Renal pelvis (tissue), 1 donor: ENCODE measurements at regions not wholly inside any gene's neighbourhood (a gene's known extent, or its start where the extent isn't known, plus 50 kb on each side); places are given as distances from the start of the nearest gene placed in this dataset.
A peak's percentile ranks its signal among the peaks of the same experiment; 100 is the strongest.
"Not testable (repeated sequence)": the region's sequence is repeated elsewhere in the genome, so short reads cannot be mapped to it uniquely, and the experiment has no call there.

Experiments
- DNase-seq: peaks from one replicate; pipeline ENCODE4 v3.0.0-alpha.2; 2013

DNA sequence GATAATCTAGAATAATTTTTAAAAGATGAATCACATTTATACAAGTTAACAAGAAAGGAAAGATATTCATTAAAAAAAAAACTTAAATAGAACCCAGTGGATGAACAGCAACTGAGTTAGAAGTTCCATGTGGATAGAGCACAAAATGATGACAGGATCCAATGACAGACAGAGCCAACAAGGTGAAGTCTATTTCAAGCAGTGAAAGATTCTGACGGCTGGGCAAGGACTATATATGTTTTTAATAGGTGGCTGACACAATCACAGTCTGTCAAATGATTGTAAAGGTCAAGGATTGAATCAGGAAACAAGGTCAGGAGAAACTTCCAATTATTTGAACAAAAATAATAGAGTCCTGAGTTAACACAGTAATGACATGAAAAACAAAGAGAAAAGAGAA, 1460.0 kb upstream of the CDH8 start:
- DNase-seq = no peak

GRCh38 chr16:63488955-63489354, 1452.7 kb upstream of the CDH8 start:
- no peak for DNase-seq

GRCh38 chr16:63481060-63481459, 1444.8 kb upstream of the CDH8 start:
- DNase-seq = no peak

DNA sequence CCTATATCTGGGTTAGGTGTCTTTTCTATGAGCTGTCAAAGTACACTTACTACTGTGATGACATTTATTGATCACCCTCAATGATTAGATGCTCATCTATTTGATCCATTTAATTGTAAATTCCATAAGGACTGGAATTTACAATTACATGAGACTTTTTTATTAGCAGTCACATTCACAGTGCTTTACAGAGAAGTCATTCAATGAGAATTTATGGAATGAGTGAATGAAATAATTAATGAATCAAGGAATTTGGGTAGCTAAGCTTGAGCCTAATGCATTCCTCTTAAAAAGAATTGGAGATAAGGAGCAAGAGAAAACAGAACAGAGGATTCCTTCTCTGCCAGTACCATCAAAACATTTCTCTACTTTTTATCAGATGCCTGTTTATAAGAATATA, 1437.5 kb upstream of the CDH8 start:
- DNase-seq = no peak

DNA sequence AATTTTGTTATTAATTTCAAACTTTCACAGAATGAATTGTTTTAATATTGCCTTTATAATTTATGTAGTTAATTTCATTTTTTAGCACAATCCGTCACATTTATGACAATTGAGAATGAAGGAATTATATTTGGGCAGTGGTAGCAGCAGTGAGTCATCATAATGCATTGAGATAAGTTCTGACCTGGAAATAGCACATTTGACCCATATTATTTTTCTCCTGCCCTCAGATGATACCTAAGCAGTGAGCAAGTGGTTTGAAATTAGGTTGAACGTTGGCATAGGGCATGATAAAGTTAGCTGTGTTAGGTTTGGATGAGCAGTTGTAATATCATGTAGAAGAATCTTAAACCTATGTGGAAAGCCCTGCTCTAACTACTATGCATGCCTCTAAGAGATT, 1431.3 kb upstream of the CDH8 start:
- no peak for DNase-seq

GRCh38 chr16:63462316-63462715, 1426.1 kb upstream of the CDH8 start:
- DNase-seq = no peak

DNA sequence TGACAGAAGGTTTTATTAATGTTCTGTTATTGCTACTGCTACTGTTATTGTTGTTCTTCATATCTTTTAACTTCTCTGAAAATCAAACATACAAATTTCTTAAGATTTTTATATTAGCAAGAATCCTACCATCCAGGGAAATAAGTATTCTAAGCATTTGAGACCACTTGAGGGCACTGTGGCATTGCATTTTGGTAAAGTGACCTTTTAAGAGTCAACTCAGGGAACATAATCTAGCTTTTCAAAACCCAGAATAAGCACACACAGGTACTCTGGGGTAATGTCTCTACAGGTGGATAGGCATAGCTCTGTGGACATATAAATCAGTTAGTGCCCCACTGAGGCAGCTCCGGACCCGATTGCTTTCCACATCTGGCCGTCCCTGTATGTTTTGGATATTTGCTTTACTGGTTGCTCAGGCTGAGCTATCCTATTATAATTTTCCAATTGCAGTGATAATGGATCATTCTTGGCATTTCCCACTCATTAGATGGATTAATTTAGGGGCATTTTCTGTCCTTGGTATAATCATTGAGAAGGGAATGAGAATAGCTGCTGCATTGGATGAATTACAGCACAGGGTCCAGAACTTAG, 1425.1 kb upstream of the CDH8 start:
- peak; percentile 55 for DNase-seq

DNA sequence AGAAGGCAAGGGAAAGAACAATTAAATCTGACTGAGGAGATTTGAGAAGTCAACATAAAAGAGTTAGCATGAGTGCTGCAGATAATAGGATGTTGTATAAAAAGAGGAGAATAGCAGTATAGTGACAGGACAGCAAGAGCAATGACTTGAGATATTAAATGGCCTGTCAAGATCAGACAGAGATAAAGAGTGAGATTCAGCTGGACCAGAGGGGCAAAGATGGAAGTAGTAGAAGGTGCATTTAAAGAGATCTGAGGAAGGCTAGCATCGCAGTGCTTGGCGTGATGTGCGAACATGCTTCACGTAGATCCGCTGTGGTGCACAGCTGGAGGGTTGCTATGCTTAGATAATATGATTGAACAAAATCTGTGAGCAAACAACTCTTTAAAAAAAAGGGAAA, 1422.6 kb upstream of the CDH8 start:
- no peak for DNase-seq

DNA sequence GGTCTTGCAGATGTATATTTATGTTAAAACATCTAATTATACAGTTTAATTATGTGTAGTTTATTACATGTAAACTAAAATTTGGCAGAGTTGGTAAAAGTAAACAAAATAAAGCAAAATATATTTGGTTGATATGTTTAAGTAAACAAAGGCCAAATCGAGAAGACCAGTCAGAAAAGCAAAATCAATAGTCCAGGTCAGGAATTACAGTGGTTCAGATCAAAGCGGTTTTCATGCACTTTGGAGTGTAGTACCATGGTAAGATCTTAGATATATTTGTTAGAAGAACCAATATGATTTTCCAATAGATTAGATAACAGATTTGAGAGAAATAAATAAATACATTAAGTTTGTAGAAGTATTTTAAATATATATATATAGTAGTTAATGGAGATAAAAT, 1421.6 kb upstream of the CDH8 start:
- DNase-seq = no peak

GRCh38 chr16:63453261-63453660, 1417.0 kb upstream of the CDH8 start:
- DNase-seq = no peak

DNA sequence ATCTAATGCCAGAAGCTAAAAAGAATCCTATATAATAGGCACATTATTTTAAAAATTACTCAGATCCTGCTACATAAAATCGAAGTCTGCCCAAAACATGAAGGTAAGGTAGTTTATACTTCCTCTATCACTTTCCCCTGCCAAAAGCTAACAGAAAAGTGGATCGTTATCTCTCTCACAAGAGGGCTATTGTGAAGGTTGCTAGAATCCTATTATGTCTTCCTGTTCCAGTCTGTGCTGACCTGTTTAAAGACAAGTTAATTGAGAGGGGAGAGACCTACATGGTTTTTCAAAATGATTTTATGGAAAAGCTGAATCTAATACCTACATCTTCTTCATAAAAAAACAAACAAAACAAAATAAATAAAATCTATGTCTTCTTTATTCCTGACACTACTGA, 1410.9 kb upstream of the CDH8 start:
- DNase-seq = no peak

GRCh38 chr16:63442246-63442645, 1406.0 kb upstream of the CDH8 start:
- no peak for DNase-seq

DNA sequence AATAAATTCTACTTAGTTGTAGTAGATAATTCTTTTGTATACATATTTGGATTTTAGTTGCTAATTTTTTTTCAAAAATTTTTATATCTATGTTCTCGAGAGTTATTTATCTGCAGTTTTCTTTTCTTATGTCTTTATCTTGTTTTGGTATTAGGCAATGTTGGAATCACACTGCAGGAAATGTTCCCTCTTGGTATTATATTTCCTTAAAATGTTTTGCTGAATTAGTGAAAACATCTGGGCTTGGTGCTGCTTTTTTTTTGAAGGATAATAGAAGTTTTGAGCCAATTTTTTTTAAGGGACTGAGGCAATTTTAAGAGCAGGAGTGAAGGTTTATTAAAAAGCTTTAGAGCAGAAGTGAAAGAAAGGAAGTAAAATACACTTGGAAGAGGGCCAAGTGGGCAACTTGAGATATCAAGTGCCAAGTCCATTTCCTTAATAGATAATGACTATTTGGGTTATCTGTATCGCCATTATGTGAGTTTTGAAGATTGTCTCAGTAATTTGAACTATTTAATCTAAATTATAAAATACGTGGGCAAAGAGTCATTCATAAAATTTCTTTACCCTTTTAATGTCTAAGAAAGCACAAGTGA, 1390.1 kb upstream of the CDH8 start:
- DNase-seq = no peak

DNA sequence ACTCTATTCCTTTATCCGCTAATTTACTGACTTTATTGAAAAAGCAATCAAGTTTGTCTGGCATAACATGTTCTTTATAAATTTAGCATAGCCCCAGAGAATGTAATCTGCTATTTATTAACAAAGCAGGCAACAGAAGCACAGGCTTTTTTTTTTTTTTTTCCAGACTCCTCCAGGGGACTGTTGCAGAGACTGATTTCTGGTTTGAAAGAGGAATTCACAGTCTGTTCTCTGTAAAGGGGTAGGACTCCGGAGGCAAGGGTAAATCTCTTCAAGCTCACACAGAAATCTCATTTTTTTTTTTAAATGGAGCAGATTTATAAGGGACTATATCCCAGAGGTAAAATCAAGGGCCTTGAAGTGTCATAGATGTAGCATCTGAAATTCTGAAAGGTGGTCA, 1386.5 kb upstream of the CDH8 start:
- DNase-seq = no peak

GRCh38 chr16:63416712-63417111, 1380.5 kb upstream of the CDH8 start:
- DNase-seq = no peak

GRCh38 chr16:63415014-63415413, 1378.8 kb upstream of the CDH8 start:
- no peak for DNase-seq

DNA sequence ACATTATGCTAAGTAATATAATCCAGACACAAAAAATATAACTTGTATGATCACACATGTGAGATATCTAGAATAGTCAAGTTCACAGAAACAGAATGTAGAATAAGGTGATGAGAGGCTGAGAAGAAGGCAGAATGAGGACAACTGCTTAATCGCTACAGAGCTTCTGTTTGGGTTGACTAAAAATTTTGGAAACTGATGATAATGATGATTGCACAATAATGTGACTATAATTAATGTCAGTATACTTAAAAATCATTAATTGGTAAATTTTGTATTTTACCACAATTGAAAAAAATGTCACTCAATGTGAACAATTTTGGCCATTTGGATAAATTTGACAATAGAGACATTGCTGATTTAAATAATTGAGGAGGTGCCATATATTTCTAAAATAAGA, 1374.4 kb upstream of the CDH8 start:
- DNase-seq = no peak

DNA sequence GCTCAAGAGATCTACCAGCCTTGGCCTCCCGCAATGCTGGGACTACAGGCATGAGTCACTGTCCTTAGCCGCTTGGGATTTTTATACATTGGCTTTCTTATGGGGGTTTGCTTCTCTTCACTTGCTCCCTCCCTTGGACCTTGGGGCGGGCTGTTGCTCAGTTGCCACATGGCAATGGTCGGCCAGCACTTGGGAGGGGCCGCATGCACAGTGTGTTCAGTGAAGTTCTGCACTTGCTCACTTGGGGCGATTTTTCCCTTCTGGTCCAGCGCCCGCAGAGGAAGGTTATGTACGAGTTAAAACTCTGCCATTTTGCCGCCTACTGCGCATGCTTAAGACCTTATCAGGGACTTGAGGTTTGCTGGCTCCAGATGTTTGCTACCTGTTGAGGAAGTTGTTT, 1367.6 kb upstream of the CDH8 start:
- no peak for DNase-seq

DNA sequence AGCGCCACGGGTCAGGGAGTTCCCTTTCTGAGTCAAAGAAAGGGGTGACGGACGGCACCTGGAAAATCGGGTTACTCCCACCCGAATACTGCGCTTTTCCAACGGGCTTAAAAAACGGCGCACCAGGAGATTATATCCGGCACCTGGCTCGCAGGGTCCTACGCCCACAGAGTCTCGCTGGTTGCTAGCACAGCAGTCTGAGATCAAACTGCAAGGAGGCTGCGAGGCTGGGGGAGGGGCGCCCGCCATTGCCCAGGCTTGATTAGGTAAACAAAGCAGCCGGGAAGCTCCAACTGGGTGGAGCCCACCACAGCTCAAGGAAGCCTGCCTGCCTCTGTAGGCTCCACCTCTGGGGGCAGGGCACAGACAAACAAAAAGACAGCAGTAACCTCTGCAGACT, 1352.0 kb upstream of the CDH8 start:
- DNase-seq = not testable (repeated sequence)

DNA sequence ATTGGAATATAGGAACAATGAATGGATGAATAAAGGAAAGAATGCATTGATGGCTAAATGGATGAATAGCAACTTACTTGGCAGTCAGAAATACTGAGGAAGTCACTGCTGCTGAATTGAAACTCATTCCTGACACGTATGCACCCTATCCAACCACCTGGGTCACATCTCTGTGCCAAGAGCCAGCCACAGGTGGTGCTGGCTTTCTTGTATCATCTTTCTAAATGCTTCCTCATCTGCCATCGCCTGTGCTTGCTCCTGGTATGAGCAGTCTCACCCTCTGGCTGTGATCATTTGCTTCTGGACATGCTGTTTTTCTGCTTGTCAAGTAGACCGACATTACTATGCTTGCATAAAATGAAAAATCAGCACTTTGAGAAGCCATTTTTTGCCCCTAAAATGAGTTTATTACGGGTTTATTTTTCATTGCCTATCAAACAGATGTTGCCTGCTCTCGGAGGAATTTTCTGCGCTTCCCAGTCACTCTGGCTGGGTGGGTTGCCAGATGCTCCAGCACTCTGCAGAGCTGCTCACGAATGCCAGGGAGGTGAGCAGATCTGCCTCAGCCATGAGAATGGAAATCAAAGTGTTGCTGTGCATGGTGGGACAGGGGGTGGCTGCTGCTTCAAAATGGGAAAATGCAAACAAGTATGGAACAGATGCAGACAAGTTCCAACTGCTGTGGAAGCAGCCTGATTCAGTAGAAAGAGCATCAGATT, 1349.6 kb upstream of the CDH8 start:
- DNase-seq = no peak

DNA sequence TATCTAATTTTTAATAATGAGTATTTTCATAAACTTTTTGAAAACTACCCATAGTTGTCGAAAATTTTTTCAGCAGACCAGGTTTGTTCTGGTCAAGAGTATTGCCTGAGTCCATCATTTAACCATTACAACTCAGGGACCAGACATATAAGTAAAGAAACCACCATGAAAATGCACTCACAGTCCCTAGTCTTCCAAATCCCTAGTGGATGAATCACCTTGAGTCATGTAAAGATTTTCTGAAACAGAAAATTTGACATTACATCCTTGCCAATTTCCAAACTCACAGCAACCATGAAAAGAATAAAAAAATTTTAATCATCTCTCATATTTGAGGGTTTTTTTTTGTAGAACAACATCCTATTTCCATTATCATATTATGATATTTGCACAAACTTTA, 1337.5 kb upstream of the CDH8 start:
- no peak for DNase-seq

GRCh38 chr16:63372815-63373214, 1336.6 kb upstream of the CDH8 start:
- DNase-seq = peak; percentile 29

DNA sequence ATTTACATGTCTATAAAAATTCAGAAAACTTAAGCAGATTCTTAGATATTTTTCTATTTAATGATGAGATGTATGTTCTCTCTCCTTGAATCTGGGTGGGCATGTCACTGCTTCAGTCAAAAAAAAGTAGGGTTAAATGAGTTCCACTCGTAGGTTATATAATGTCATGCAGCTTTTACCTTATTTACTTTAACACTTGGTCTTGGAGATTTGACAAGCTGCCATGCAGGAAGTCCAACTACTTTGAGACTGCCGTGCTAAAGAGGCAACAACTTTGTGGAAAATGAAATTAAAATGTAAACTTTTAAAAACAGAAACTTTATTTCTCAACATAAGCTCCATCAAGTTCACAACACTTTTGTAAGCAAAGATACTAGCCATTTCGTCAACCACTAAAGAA, 1336.0 kb upstream of the CDH8 start:
- DNase-seq = no peak
